Osteocyte (in vitro differentiated cells): ENCODE measurements at regions not wholly inside any gene's neighbourhood (a gene's known extent, or its start where the extent isn't known, plus 50 kb on each side); places are given as distances from the start of the nearest gene placed in this dataset.

Source experiments
- DNase-seq: peaks from one replicate; pipeline ENCODE4 v3.0.0; 2021; ENCODE audit warnings: mixed read lengths; ENCODE audit not compliant: unreplicated experiment; ENCODE audit errors: extremely low spot score
- H3K27ac Mint-ChIP-seq: one replicate; pipeline ENCODE4 v1.8.0; 2021; ENCODE audit warnings: mild to moderate bottlenecking, mixed read lengths; ENCODE audit not compliant: unreplicated experiment
- H3K27me3 Mint-ChIP-seq: one replicate; pipeline ENCODE4 v1.8.0; 2021; ENCODE audit warnings: mixed read lengths; ENCODE audit not compliant: unreplicated experiment
- H3K36me3 Mint-ChIP-seq: one replicate; pipeline ENCODE4 v1.8.0; 2021; ENCODE audit warnings: mixed read lengths; ENCODE audit not compliant: unreplicated experiment
- H3K4me1 Mint-ChIP-seq: one replicate; pipeline ENCODE4 v1.8.0; 2021; ENCODE audit warnings: mixed read lengths; ENCODE audit not compliant: unreplicated experiment
- H3K4me3 Mint-ChIP-seq: one replicate; pipeline ENCODE4 v1.8.0; 2021; ENCODE audit warnings: mild to moderate bottlenecking, moderate library complexity, mixed read lengths; ENCODE audit not compliant: unreplicated experiment
- H3K9me3 Mint-ChIP-seq: one replicate; pipeline ENCODE4 v1.8.0; 2021; ENCODE audit warnings: mixed read lengths; ENCODE audit not compliant: unreplicated experiment
- CTCF ChIP-seq: fragments of 200-600 bp; sonication (generic); IDR thresholded peaks from 2 replicates; pipeline ENCODE4 v1.5.0; 2021; ENCODE audit warnings: antibody characterized with exemption, mild to moderate bottlenecking, moderate library complexity

GRCh38 chr2:65598264-65598663, 165.9 kb upstream of the SPRED2 start:
- Mint-ChIP-seq H3K4me3 (no peak overlapping the region), H3K9me3 (no peaks in the 10 kb centered on the region), H3K27ac (no peak overlapping the region), H3K36me3 (no peaks in the 10 kb centered on the region), H3K27me3 (peaks cover 10% of the 10 kb centered on the region), H3K4me1 (no peaks in the 10 kb centered on the region)
- TF ChIP-seq CTCF, result no peak
- no peak for DNase-seq

- Mint-ChIP-seq H3K27me3 (peaks cover 10% of the 10 kb centered on the region), H3K9me3 (no peaks in the 10 kb centered on the region), H3K4me1 (no peaks in the 10 kb centered on the region), H3K4me3 (no peak overlapping the region), H3K27ac (no peak overlapping the region), H3K36me3 (no peaks in the 10 kb centered on the region)
- TF ChIP-seq CTCF, result no peak
- no peak for DNase-seq
Measured at GRCh38 chr2:65595630-65596029, 163.2 kb upstream of the SPRED2 start.

GRCh38 chr2:65594150-65594549, 161.8 kb upstream of the SPRED2 start:
- peaks cover 19% of the 10 kb centered on the region for H3K27me3 Mint-ChIP-seq
- no peak for TF ChIP-seq CTCF
- DNase-seq, result no peak
- H3K36me3 Mint-ChIP-seq, result no peaks in the 10 kb centered on the region
- no peak overlapping the region for H3K4me3 Mint-ChIP-seq
- no peaks in the 10 kb centered on the region for H3K4me1 Mint-ChIP-seq
- H3K9me3 Mint-ChIP-seq, result no peaks in the 10 kb centered on the region
- H3K27ac Mint-ChIP-seq, result no peak overlapping the region

- Mint-ChIP-seq H3K4me1 (no peaks in the 10 kb centered on the region), H3K27me3 (peaks cover 9% of the 10 kb centered on the region), H3K36me3 (no peaks in the 10 kb centered on the region), H3K4me3 (no peak overlapping the region), H3K27ac (no peak overlapping the region), H3K9me3 (peaks cover 3% of the 10 kb centered on the region)
- TF ChIP-seq CTCF, result no peak
- DNase-seq, result no peak
Measured at GRCh38 chr2:65589667-65590066, 157.3 kb upstream of the SPRED2 start.

- peaks cover 3% of the 10 kb centered on the region for H3K9me3 Mint-ChIP-seq
- TF ChIP-seq CTCF, result no peak
- H3K4me1 Mint-ChIP-seq, result no peaks in the 10 kb centered on the region
- H3K4me3 Mint-ChIP-seq, result no peak overlapping the region
- no peak overlapping the region for H3K27ac Mint-ChIP-seq
- H3K36me3 Mint-ChIP-seq, result no peaks in the 10 kb centered on the region
- peaks cover 9% of the 10 kb centered on the region for H3K27me3 Mint-ChIP-seq
- DNase-seq, result no peak
Measured at GRCh38 chr2:65587779-65588178, 155.4 kb upstream of the SPRED2 start.
